T-cell (primary cell): ENCODE measurements at regions not wholly inside any gene's neighbourhood (a gene's known extent, or its start where the extent isn't known, plus 50 kb on each side); places are given as distances from the start of the nearest gene placed in this dataset.

Experiments
- ATAC-seq, 4 experiments: fragments of 200-7000 bp in 3 of 4; fragments of 150-1000 bp in 1 of 4; cut with Tn5 transposase; replicated peaks in 1 of 4; 1 replicate in 3 of 4; 2 replicates in 1 of 4; pipeline ENCODE4 v1.10.0; 2021; ENCODE audit warnings: moderate library complexity in 3 of 4, mild to moderate bottlenecking in 2 of 4, moderate number of reproducible peaks in 1 of 4
- CTCF ChIA-PET, 2 donors: fragments of 300-600 bp; sonication (Branson Sonifier 250); formaldehyde crosslinking; loops; one replicate each; lab custom pipeline; 2022; ENCODE audit warnings: antibody characterized with exemption in 2 of 2; lab: Charles Lee
- POLR2A ChIA-PET, 2 donors: fragments of 300-600 bp; sonication (Branson Sonifier 250); formaldehyde crosslinking; loops; one replicate each; lab custom pipeline; 2022; ENCODE audit warnings: antibody characterized with exemption in 2 of 2; lab: Charles Lee
- DNase-seq, 35 experiments: peaks; one replicate each; pipeline versions ENCODE4 v3.0.0 to v3.0.0-alpha.2; 2013 to 2023
- H3K27ac ChIP-seq: one replicate; pipeline ENCODE4 v1.5.1; 2013; ENCODE audit warnings: low read length
- H3K27me3 ChIP-seq, 2 experiments: replicated peaks in 1 of 2; 1 replicate in 1 of 2; 2 replicates in 1 of 2; pipeline versions ENCODE4 v1.6.1 to v1.7.0; 2013; ENCODE audit warnings: low read length in 1 of 2, mixed read lengths in 1 of 2; ENCODE audit not compliant: control insufficient read depth in 2 of 2, insufficient read depth in 2 of 2; ENCODE audit errors: extremely low read depth in 1 of 2
- H3K36me3 ChIP-seq, 2 donors: 1 replicate in 1 of 2; 2 replicates in 1 of 2; pipeline versions ENCODE4 v1.6.1 to v1.7.0; 2013; ENCODE audit warnings: low read length in 1 of 2; ENCODE audit not compliant: control insufficient read depth in 2 of 2, insufficient read depth in 1 of 2; ENCODE audit errors: extremely low read depth in 1 of 2
- H3K4me1 ChIP-seq, 2 experiments: 1 replicate in 1 of 2; 2 replicates in 1 of 2; pipeline versions ENCODE4 v1.6.1 to v1.7.0; 2013; ENCODE audit warnings: low read length in 2 of 2, mixed read lengths in 1 of 2; ENCODE audit not compliant: insufficient read depth in 2 of 2, control insufficient read depth in 1 of 2; ENCODE audit errors: extremely low read depth in 1 of 2
- H3K4me3 ChIP-seq, 2 donors: 1 replicate in 1 of 2; 2 replicates in 1 of 2; pipeline versions ENCODE4 v1.5.1 to v1.7.0; 2013; ENCODE audit warnings: mild to moderate bottlenecking in 2 of 2, low read length in 1 of 2, moderate library complexity in 1 of 2; ENCODE audit not compliant: control insufficient read depth in 1 of 2; ENCODE audit errors: extremely low read depth in 1 of 2
- H3K9me3 ChIP-seq: 2 replicates; pipeline ENCODE4 v1.7.0; 2013
- H3K27ac Mint-ChIP-seq, 2 donors: one replicate each; pipeline ENCODE4 v1.8.0; 2020 to 2021; ENCODE audit warnings: mild to moderate bottlenecking in 2 of 2, mixed read lengths in 2 of 2
- H3K27me3 Mint-ChIP-seq, 2 donors: one replicate each; pipeline ENCODE4 v1.8.0; 2021 to 2022; ENCODE audit warnings: mixed read lengths in 2 of 2
- H3K36me3 Mint-ChIP-seq: one replicate; pipeline ENCODE4 v1.8.0; 2021; ENCODE audit warnings: mixed read lengths
- H3K4me1 Mint-ChIP-seq, 3 donors: one replicate each; pipeline ENCODE4 v1.8.0; 2020 to 2022; ENCODE audit warnings: mixed read lengths in 3 of 3, mild to moderate bottlenecking in 1 of 3
- H3K4me3 Mint-ChIP-seq, 3 donors: one replicate each; pipeline ENCODE4 v1.8.0; 2020 to 2022; ENCODE audit warnings: mild to moderate bottlenecking in 3 of 3, mixed read lengths in 3 of 3, moderate library complexity in 3 of 3
- H3K9me3 Mint-ChIP-seq, 3 donors: one replicate each; pipeline ENCODE4 v1.8.0; 2020 to 2022; ENCODE audit warnings: mixed read lengths in 3 of 3
- WGBS: methylation state at CpG from one replicate; pipeline ENCODE4 v1.1.5; 2013; ENCODE audit warnings: missing lambda C conversion rate; ENCODE audit not compliant: insufficient coverage; 5-methylcytosine and 5-hydroxymethylcytosine counted together

GRCh38 chr13:34419755-34420154, 522.3 kb upstream of the NBEA start:
- Mint-ChIP-seq H3K27ac (no peak overlapping the region), H3K4me1 (no peaks in the 10 kb centered on the region), H3K36me3 (no peaks in the 10 kb centered on the region), H3K27me3 (no peaks in the 10 kb centered on the region), H3K4me3 (no peak overlapping the region), H3K9me3 (peaks cover 0 to 6% (median 0%) of the 10 kb centered on the region in 3 donors)
- DNase-seq (no peak), ATAC-seq (no peak)
- Histone ChIP-seq H3K27me3 (peaks cover 0 to 2% of the 10 kb centered on the region in 2 experiments), H3K4me3 (no peak overlapping the region), H3K27ac (no peak overlapping the region), H3K9me3 (no peaks in the 10 kb centered on the region), H3K36me3 (no peaks in the 10 kb centered on the region), H3K4me1 (no peaks in the 10 kb centered on the region)
- ChIA-PET CTCF (no interaction called here), POLR2A (no interaction called here)
- WGBS = 80% methylated on average over 5 of the region's 6 CpGs

GRCh38 chr13:34420702-34421346, 521.2 kb upstream of the NBEA start:
- peaks cover 0 to 6% (median 0%) of the 10 kb centered on the region in 3 donors for H3K9me3 Mint-ChIP-seq
- H3K27ac Mint-ChIP-seq = no peak overlapping the region
- H3K27me3 ChIP-seq = peaks cover 0 to 2% of the 10 kb centered on the region in 2 experiments
- no peaks in the 10 kb centered on the region for H3K9me3 ChIP-seq
- ChIA-PET CTCF (no interaction called here), POLR2A (no interaction called here)
- no peak overlapping the region for H3K27ac ChIP-seq
- H3K4me3 Mint-ChIP-seq = no peak overlapping the region
- no peak for DNase-seq
- no peaks in the 10 kb centered on the region for H3K36me3 ChIP-seq
- ATAC-seq = no peak
- H3K27me3 Mint-ChIP-seq = no peaks in the 10 kb centered on the region
- no peaks in the 10 kb centered on the region for H3K36me3 Mint-ChIP-seq
- no peaks in the 10 kb centered on the region for H3K4me1 ChIP-seq
- WGBS = 43% methylated on average over 2 of the region's 3 CpGs
- no peak overlapping the region for H3K4me3 ChIP-seq
- H3K4me1 Mint-ChIP-seq = no peaks in the 10 kb centered on the region

GRCh38 chr13:34421347-34421719, 520.7 kb upstream of the NBEA start:
- peaks cover 0 to 6% (median 0%) of the 10 kb centered on the region in 3 donors for H3K9me3 Mint-ChIP-seq
- Histone ChIP-seq H3K4me3 (no peak overlapping the region), H3K9me3 (no peaks in the 10 kb centered on the region), H3K27me3 (peaks cover 0 to 2% of the 10 kb centered on the region in 2 experiments), H3K27ac (no peak overlapping the region), H3K36me3 (no peaks in the 10 kb centered on the region), H3K4me1 (no peaks in the 10 kb centered on the region)
- no peaks in the 10 kb centered on the region for H3K27me3 Mint-ChIP-seq
- H3K36me3 Mint-ChIP-seq = no peaks in the 10 kb centered on the region
- ChIA-PET POLR2A (no interaction called here), CTCF (no interaction called here)
- H3K4me3 Mint-ChIP-seq = no peak overlapping the region
- no peaks in the 10 kb centered on the region for H3K4me1 Mint-ChIP-seq
- DNase-seq (no peak), ATAC-seq (no peak)
- H3K27ac Mint-ChIP-seq = no peak overlapping the region

- ChIA-PET CTCF (no interaction called here), POLR2A (no interaction called here)
- no peak overlapping the region for H3K4me3 Mint-ChIP-seq
- H3K27me3 ChIP-seq = peaks cover 0 to 2% of the 10 kb centered on the region in 2 experiments
- H3K36me3 ChIP-seq = no peaks in the 10 kb centered on the region
- peaks cover 0 to 10% (median 0%) of the 10 kb centered on the region in 3 donors for H3K9me3 Mint-ChIP-seq
- WGBS = no CpG with 5 or more reads among the region's 4 CpGs
- no peak overlapping the region for H3K4me3 ChIP-seq
- H3K36me3 Mint-ChIP-seq = no peaks in the 10 kb centered on the region
- no peak for ATAC-seq
- no peaks in the 10 kb centered on the region for H3K9me3 ChIP-seq
- H3K4me1 Mint-ChIP-seq = no peaks in the 10 kb centered on the region
- no peaks in the 10 kb centered on the region for H3K27me3 Mint-ChIP-seq
- DNase-seq = no peak
- H3K27ac ChIP-seq = no peak overlapping the region
- H3K27ac Mint-ChIP-seq = no peak overlapping the region
- H3K4me1 ChIP-seq = no peaks in the 10 kb centered on the region
Measured at GRCh38 chr13:34421858-34422475, 520.1 kb upstream of the NBEA start.

GRCh38 chr13:34422956-34423355, 519.1 kb upstream of the NBEA start:
- CTCF ChIA-PET = no interaction called here

GRCh38 chr13:34425327-34425949, 516.6 kb upstream of the NBEA start:
- ChIA-PET CTCF (no interaction called here), POLR2A (no interaction called here)
- Mint-ChIP-seq H3K9me3 (peaks cover 3 to 12% (median 3%) of the 10 kb centered on the region in 3 donors), H3K36me3 (no peaks in the 10 kb centered on the region), H3K27me3 (no peaks in the 10 kb centered on the region), H3K4me1 (no peaks in the 10 kb centered on the region), H3K27ac (no peak overlapping the region), H3K4me3 (no peak overlapping the region)
- Histone ChIP-seq H3K27me3 (peaks cover 0 to 2% of the 10 kb centered on the region in 2 experiments), H3K9me3 (no peaks in the 10 kb centered on the region), H3K4me1 (no peaks in the 10 kb centered on the region), H3K27ac (no peak overlapping the region), H3K4me3 (no peak overlapping the region), H3K36me3 (no peaks in the 10 kb centered on the region)
- DNase-seq (no peak), ATAC-seq (no peak)
- WGBS = 56% methylated on average over 2 of the region's 6 CpGs

More at GRCh38 chr13:34422956-34423355, 519.1 kb upstream of the NBEA start:
- no peak overlapping the region for H3K27ac Mint-ChIP-seq
- Histone ChIP-seq H3K36me3 (no peaks in the 10 kb centered on the region), H3K27me3 (peaks cover 0 to 2% of the 10 kb centered on the region in 2 experiments), H3K27ac (no peak overlapping the region), H3K4me1 (no peaks in the 10 kb centered on the region), H3K9me3 (no peaks in the 10 kb centered on the region), H3K4me3 (no peak overlapping the region)
- no peaks in the 10 kb centered on the region for H3K36me3 Mint-ChIP-seq
- H3K27me3 Mint-ChIP-seq = no peaks in the 10 kb centered on the region
- POLR2A ChIA-PET = no interaction called here
- DNase-seq = no peak
- H3K4me1 Mint-ChIP-seq = no peaks in the 10 kb centered on the region
- 88% methylated on average over 5 of the region's 6 CpGs for WGBS
- ATAC-seq = no peak
- H3K9me3 Mint-ChIP-seq = peaks cover 0 to 11% (median 3%) of the 10 kb centered on the region in 3 donors
- no peak overlapping the region for H3K4me3 Mint-ChIP-seq
